Lower lobe of right lung (tissue), 2 donors: ENCODE measurements at regions not wholly inside any gene's neighbourhood (a gene's known extent, or its start where the extent isn't known, plus 50 kb on each side); places are given as distances from the start of the nearest gene placed in this dataset.

ENCODE experiments used
- ATAC-seq, 2 donors: fragments of 200-7000 bp; cut with Tn5 transposase; one replicate each; pipeline ENCODE4 v1.9.1; 2020 to 2022; ENCODE audit warnings: mild to moderate bottlenecking in 2 of 2, moderate library complexity in 2 of 2
- DNase-seq: peaks from one replicate; pipeline ENCODE4 v3.0.0-alpha.2; 2020
- H3K27ac ChIP-seq: fragments of 200-600 bp; one replicate; pipeline ENCODE4 v1.8.0; 2022
- H3K27me3 ChIP-seq: fragments of 200-600 bp; one replicate; pipeline ENCODE4 v1.8.0; 2022; ENCODE audit warnings: low read depth
- H3K36me3 ChIP-seq: fragments of 200-600 bp; one replicate; pipeline ENCODE4 v1.8.0; 2022; ENCODE audit warnings: mild to moderate bottlenecking
- H3K4me1 ChIP-seq: fragments of 200-600 bp; one replicate; pipeline ENCODE4 v1.8.0; 2022
- H3K4me3 ChIP-seq: fragments of 200-600 bp; one replicate; pipeline ENCODE4 v1.8.0; 2022; ENCODE audit warnings: mild to moderate bottlenecking
- H3K9me3 ChIP-seq: fragments of 200-600 bp; one replicate; pipeline ENCODE4 v1.8.0; 2022
- CTCF ChIP-seq: fragments of 200-600 bp; IDR thresholded peaks from one replicate; pipeline ENCODE4 v1.8.0; 2022; ENCODE audit warnings: antibody characterized with exemption, mild to moderate bottlenecking
- intact Hi-C: fragments of 100-400 bp; cut with DNase I; formaldehyde crosslinking; loops from one replicate; pipeline ENCODE4 v1.11.0; 2022
- donor health status: DM: no; HTN: yes; CAD: no; lungs with severe emphysema.

- intact Hi-C loops = no loop called here
- no peak for DNase-seq
These were observed 84.1 kb upstream of the MED13L start for GRCh38 chr12:116361414-116362223.

GRCh38 chr12:116365114-116365513, 87.6 kb upstream of the MED13L start:
- intact Hi-C loops = no loop called here
- Histone ChIP-seq H3K36me3 (no peaks in the 10 kb centered on the region), H3K4me3 (no peak overlapping the region), H3K4me1 (peaks cover 7% of the 10 kb centered on the region), H3K9me3 (no peaks in the 10 kb centered on the region), H3K27ac (no peak overlapping the region), H3K27me3 (no peaks in the 10 kb centered on the region)
- DNase-seq (no peak), ATAC-seq (no peak)
- no peak for TF ChIP-seq CTCF

More at GRCh38 chr12:116361414-116362223, 84.1 kb upstream of the MED13L start:
- H3K36me3 ChIP-seq = no peaks in the 10 kb centered on the region
- no peaks in the 10 kb centered on the region for H3K27me3 ChIP-seq
- H3K4me3 ChIP-seq = no peak overlapping the region
- peaks cover 17% of the 10 kb centered on the region for H3K4me1 ChIP-seq
- no peak for ATAC-seq
- no peak overlapping the region for H3K27ac ChIP-seq
- TF ChIP-seq CTCF = no peak
- no peaks in the 10 kb centered on the region for H3K9me3 ChIP-seq

- TF ChIP-seq CTCF = no peak
- H3K27me3 ChIP-seq = no peaks in the 10 kb centered on the region
- peak overlapping the region; percentile 1 for H3K27ac ChIP-seq
- no peaks in the 10 kb centered on the region for H3K36me3 ChIP-seq
- no peak for DNase-seq
- intact Hi-C loops = no loop called here
- H3K4me1 ChIP-seq = peaks cover 7% of the 10 kb centered on the region
- H3K4me3 ChIP-seq = no peak overlapping the region
- no peaks in the 10 kb centered on the region for H3K9me3 ChIP-seq
- no peak for ATAC-seq
These were observed 88.3 kb upstream of the MED13L start for GRCh38 chr12:116365606-116366455.

GRCh38 chr12:116366456-116366776, 88.9 kb upstream of the MED13L start:
- intact Hi-C loops = no loop called here
- H3K27me3 ChIP-seq = no peaks in the 10 kb centered on the region
- H3K36me3 ChIP-seq = no peaks in the 10 kb centered on the region
- DNase-seq = peak; percentile 63
- peaks cover 7% of the 10 kb centered on the region for H3K4me1 ChIP-seq
- no peaks in the 10 kb centered on the region for H3K9me3 ChIP-seq
- no peak overlapping the region for H3K4me3 ChIP-seq
- ATAC-seq = peak; percentile 42 to 54
- peak overlapping the region; percentile 1 for H3K27ac ChIP-seq
- no peak for TF ChIP-seq CTCF

GRCh38 chr12:116366824-116367223, 89.3 kb upstream of the MED13L start:
- TF ChIP-seq CTCF = no peak

More at GRCh38 chr12:116366824-116367223, 89.3 kb upstream of the MED13L start:
- Histone ChIP-seq H3K36me3 (no peaks in the 10 kb centered on the region), H3K27me3 (no peaks in the 10 kb centered on the region), H3K9me3 (no peaks in the 10 kb centered on the region), H3K4me3 (no peak overlapping the region), H3K27ac (peak overlapping the region; percentile 68), H3K4me1 (peaks cover 7% of the 10 kb centered on the region)
- intact Hi-C loops = no loop called here
- peak; percentile 84 to 88 for ATAC-seq
- no peak for DNase-seq
